ENCODE measurements at regions not wholly inside any gene's neighbourhood (a gene's known extent, or its start where the extent isn't known, plus 50 kb on each side); places are given as distances from the start of the nearest gene placed in this dataset.
"Not testable (repeated sequence)": the region's sequence is repeated elsewhere in the genome, so short reads cannot be mapped to it uniquely, and the experiment has no call there.

DNA sequence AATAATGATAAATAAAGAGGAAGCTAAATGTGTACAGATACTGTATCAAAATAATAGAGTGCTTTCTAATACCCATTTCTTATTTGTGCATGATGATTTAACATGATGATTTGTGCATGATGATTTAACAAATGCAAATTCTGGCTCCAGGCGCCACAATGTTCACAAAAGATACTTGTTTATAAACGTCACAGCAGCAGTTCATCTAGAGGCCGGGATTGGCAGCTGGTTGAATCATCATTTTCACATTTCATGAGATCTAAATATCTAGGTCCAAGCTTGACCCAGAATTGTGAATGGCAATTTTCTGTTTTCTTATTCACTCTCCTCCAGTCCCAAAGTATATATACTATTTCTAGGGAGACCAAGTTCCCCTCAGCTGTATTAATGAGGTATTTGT is 322.0 kb downstream of the SUCLG1 start:
- DNase-seq (ENCODE audit: low spot score) = no peak

DNA sequence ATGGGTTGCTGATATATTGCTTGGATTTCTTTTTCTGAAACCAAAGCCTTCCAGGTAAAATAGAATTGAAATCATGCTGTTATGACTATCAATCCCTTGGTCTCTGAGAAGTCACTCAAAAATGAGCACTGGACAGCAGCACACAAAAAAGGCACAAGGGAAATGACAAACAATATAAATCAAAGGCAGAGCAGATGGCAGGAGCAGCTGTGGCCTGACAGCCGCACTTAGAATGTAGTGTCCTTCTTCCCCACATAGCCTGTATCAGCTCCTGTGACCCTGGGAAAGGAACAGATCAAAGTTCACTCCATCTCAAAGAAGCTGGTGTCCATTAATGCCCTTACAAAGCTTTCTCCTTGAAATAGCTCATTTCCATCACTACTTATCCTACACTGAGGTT is 326.7 kb downstream of the SUCLG1 start:
- DNase-seq (ENCODE audit: low spot score) = no peak

GRCh38 chr2:84131278-84131830 is 327.7 kb downstream of the SUCLG1 start:
- peak; percentile 94 for DNase-seq (ENCODE audit: low spot score)

- DNase-seq (ENCODE audit: low spot score) = no peak
These were observed 330.1 kb downstream of the SUCLG1 start for GRCh38 chr2:84129018-84129417.

DNA sequence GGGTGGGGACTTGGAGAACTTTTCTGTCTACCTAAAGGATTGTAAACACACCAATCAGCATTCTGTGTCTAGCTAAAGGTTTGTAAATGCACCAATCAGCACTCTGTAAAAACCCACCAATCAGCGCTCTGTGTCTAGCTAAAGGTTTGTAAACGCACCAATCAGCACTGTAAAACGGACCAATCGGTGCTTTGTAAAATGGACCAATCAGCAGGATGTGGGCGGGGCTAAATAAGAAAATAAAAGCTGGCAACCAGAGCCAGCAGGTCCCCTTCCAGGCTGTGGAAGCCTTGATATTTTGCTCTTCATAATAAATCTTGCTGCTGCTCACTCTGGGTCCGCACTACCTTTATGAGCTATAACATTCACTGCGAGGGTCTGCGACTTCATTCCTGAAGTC is 331.3 kb downstream of the SUCLG1 start:
- DNase-seq (ENCODE audit: low spot score) = not testable (repeated sequence)

- DNase-seq (ENCODE audit: low spot score) = peak; percentile 73
These were observed 332.6 kb downstream of the SUCLG1 start for GRCh38 chr2:84126530-84126929.

DNA sequence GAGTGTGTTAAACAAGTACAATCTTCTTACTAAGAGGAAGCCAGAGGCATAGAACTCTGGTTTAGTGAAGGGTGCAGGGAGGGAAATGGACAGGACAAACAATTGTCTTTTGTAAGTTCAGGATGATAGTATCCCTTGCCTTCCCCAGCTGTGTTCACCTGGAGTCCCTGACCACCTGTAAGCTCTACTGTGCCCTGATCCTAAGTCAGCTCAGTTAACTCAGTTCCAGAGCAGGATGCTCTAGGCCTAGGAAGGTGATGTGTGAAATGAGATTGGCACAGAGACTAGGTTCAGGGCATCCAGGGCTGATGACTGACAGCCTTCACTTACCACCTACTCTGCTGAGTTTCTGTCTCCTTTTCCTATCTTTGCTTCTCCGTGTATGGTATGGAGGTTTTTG is 333.0 kb downstream of the SUCLG1 start:
- no peak for DNase-seq (ENCODE audit: low spot score)

DNA sequence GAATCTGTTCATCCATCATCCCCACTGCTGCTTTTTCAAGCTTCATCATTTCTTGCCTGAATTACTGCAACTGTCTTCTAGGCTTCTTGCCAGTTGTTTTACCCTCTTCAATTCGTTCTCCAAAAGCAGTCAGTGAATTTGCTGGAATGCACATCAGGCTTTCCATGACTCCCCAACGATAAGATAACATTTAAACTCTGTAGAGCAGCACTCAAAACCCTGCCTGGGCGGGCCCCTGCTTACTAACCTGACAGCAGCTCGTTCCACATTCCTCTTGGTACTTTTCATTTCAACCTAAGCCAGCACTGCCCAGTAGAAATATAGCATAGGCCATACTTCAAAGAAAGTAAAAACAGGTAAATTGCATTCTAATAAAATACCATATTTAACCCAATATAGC is 342.9 kb downstream of the SUCLG1 start:
- peak; percentile 94 for DNase-seq (ENCODE audit: low spot score)

GRCh38 chr2:84115173-84115857 is 343.8 kb downstream of the SUCLG1 start:
- no peak for DNase-seq (ENCODE audit: low spot score)

- not testable (repeated sequence) for DNase-seq (ENCODE audit: low spot score)
These were observed 355.1 kb downstream of the SUCLG1 start for GRCh38 chr2:84103816-84104527.

DNA sequence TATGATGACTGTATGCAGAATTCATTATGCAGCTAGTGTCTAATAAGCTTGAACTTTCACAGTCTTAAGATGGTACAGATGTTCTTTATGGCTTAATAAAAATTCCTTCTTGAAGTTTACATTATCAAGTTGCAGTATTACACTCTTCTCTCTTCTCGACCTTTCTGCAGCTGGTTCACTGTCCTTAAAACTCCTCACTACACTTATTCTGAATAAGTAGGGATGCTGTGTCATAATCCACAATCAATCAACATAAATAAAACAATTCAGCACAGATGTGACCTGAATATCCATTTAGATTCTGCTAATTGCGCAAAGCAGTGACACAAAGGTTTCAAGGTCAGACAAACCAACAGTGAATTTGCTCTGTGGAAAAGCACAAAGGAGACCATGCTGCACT is 356.8 kb downstream of the SUCLG1 start:
- DNase-seq (ENCODE audit: low spot score) = no peak

DNA sequence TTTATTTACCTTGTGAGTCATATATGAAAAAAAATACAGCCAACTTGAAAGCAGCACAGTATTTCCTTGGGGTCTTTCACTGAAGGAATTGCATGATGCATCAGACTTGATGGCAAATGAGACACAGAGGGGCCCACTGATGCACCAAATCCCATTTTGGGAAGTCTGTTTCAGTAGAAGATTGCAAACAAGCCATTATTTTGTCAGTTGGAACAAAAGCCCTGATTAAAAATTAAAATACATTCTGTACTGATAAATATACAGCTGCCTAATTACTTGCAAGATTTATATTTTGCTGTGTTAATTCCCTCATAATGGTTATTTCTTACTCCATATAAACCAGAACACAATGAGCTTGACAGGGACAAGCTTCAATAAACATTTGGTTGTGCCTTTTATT is 370.4 kb downstream of the SUCLG1 start:
- no peak for DNase-seq (ENCODE audit: low spot score)

- DNase-seq (ENCODE audit: low spot score) = no peak
These were observed 373.5 kb downstream of the SUCLG1 start for GRCh38 chr2:84085562-84085961.

GRCh38 chr2:84084856-84085255 is 374.2 kb downstream of the SUCLG1 start:
- DNase-seq (ENCODE audit: low spot score) = no peak

GRCh38 chr2:84083984-84084383 is 375.1 kb downstream of the SUCLG1 start:
- DNase-seq (ENCODE audit: low spot score) = no peak

DNA sequence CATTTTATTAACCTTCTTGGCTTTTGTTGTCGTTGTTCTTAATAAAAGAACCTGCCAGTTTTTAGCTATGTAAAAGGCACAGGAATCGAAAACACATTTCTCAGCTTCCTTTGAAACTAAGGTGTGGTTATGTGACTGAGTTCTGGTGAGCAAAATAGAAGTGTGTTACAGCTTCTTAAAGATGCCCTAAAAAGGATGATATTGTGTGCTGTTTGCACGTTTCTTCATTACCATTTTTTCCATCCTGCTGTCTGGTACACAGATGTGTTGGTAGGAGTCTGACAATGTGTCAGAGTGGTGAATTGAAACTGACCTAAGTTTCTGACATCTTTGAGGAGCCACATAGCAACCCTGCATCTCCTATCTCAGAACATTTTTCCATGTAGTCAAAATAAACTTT is 380.6 kb downstream of the SUCLG1 start:
- DNase-seq (ENCODE audit: low spot score) = no peak

DNA sequence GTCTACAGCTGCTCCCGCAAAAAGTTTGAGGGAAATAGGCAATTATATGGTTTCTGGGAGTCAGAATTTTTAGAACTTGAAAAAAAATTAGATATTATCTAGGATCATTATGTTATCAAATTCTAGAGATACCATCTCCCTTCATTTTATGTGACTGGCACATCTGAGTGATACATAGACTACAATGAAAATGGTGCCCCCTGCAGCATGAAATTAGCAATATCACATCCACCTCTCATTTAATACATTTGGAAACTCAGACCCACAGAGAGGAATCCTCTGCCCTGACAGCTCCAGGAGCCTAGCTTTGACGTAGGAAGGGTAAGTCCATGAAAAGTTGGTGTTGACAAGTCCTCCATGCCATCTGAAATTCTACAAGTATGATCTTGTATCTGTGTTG is 381.6 kb downstream of the SUCLG1 start:
- DNase-seq (ENCODE audit: low spot score) = no peak

DNA sequence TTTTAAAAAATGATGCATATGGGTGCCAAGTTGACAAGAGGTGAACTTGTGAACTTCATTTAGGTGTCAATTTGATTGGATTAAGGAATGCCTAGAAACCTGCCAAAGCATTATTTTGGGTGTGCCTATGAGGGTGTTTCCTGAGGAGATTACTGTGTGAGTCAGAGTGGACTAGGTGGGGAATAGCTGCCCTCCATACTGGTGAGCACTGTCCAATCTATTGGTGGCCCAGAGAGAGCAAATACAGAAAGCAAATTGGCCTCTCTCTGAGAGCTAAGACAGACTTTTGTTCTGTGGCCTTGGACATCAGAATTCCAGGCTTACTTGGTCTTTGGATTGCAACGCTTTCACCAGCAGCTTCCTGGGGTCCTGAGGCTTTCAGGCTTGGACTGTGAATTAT is 388.0 kb downstream of the SUCLG1 start:
- no peak for DNase-seq (ENCODE audit: low spot score)

- no peak for DNase-seq (ENCODE audit: low spot score)
These were observed 393.2 kb downstream of the SUCLG1 start for GRCh38 chr2:84065857-84066256.

GRCh38 chr2:84057917-84058560 is 401.0 kb downstream of the SUCLG1 start:
- peak; percentile 92 for DNase-seq (ENCODE audit: low spot score)

GRCh38 chr2:84055816-84056215 is 403.3 kb downstream of the SUCLG1 start:
- DNase-seq (ENCODE audit: low spot score) = no peak

GRCh38 chr2:84054577-84054976 is 404.5 kb downstream of the SUCLG1 start:
- DNase-seq (ENCODE audit: low spot score) = not testable (repeated sequence)

DNA sequence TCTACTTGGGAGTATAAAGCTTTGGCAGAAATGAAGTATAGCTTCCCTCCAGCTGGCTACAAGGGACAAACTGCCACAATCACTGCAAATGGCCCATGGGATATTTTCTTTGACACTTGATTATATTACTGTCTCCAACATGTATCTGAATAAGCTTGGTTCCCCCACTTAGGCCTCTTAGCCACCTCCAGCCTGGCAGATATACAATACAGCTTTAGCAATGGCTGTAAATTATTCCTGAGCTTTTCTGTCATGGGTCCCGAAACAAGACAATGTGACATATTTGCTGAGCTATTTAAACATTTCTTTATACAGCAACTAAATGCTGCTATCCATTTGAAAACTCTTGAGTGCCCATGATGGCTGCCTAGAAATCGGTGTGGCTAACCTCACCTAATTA is 406.2 kb downstream of the SUCLG1 start:
- no peak for DNase-seq (ENCODE audit: low spot score)

All from umbilical cord (tissue), 1 donor.